DMS53 (cell line): ENCODE measurements at regions not wholly inside any gene's neighbourhood (a gene's known extent, or its start where the extent isn't known, plus 50 kb on each side); places are given as distances from the start of the nearest gene placed in this dataset.

Experiments
- DNase-seq: peaks from one replicate; lab custom pipeline; 2025; lab: John Stamatoyannopoulos, UW

DNA sequence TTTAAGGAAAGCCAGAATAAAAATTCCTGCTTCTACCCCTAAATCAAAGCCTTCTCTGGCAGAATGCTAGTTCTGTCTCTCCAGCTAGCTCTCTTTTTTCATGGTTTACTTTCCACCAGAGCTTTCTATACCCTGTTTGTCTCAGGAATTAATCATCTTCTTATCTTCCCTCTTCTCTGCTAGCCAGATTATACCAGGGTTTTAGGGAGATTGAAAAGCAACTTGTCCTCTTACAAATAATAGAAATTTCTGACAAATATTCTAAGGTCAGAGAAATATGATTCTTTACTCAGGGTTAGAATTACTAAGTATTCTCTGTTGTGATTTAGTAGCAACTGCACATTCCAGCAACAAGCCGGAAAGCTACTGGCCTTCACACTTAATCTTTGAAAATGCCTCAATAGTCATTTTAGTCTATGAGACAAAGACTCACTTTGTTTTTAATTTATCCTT, 166.4 kb downstream of the TANC2 start:
- DNase-seq = no peak

DNA sequence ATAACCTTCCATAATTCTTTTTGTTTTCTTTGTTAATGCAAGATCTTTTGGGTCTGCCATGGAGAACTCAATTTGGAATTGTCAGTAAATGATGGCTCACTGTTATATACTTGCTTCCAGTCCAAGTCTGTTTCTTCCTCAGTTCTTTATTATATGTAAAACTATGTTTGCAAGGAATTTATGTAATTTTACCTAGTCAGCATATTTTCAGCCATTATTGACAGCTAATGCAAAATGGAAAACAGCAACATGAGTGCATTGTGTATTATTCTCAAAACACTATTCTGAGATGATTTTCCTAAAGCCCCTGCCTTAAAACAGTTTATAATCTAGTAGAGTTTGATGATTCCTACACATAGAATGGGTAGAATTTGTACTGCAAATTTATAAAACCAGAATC, 167.5 kb downstream of the TANC2 start:
- DNase-seq = no peak

- no peak for DNase-seq
Observed at GRCh38 chr17:63134867-63135266, 168.8 kb downstream of the TANC2 start.

- DNase-seq = no peak
Observed at GRCh38 chr17:63136369-63137012, 170.5 kb downstream of the TANC2 start.

GRCh38 chr17:63137163-63137562, 171.1 kb downstream of the TANC2 start:
- no peak for DNase-seq

- DNase-seq = no peak
Observed at GRCh38 chr17:63138713-63139112, 172.7 kb downstream of the TANC2 start.

DNA sequence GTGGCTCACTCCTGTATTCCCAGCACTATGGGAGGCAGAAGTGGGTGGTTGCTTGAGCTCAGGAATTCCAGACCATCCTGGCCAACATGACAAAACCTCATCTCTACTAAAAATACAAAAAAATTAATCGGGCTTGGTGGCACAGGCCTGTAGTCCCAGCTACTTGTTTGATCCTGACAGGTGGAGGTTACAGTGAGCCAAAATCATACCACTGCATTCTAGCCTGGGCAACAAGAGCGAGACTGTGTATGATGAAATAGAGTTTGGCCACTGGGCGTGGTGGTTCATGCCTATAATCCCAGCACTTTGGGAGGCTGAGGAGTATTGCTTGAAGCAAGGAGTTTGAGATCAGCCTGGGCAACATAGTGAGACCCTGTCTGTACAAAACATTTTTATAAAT, 173.3 kb downstream of the TANC2 start:
- no peak for DNase-seq

GRCh38 chr17:63140255-63140654, 174.2 kb downstream of the TANC2 start:
- DNase-seq = peak; percentile 19

GRCh38 chr17:63142836-63143235, 176.8 kb downstream of the TANC2 start:
- DNase-seq = no peak

GRCh38 chr17:63150490-63150889, 184.5 kb downstream of the TANC2 start:
- DNase-seq = no peak

- no peak for DNase-seq
Observed at GRCh38 chr17:63150994-63151464, 185.0 kb downstream of the TANC2 start.

DNA sequence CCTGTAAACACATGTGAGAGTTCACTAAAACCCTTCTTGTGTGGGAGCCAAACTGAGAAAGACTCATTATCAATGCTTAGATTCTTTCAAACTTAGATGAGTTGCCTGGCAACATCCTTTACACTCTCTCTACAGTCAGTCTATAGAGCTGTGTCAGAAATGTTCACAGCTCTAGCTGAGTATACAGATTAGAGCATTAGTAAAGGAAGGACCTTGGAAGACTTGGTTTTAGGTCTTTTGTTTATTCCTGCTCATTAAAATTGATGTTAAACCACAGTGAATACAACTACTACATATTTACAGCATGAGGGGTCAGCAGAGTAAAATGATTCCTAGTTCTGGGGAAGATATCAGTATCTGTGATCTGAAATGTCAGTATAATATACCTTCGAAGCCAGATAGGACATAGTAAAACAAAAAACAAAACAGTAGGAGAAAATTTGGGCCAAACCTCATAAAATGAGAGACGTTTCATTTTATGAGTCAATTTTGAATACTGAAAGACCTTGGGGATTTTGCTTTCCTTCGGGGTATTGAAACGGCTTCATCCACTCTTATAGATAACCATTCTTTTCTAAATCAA, 186.0 kb downstream of the TANC2 start:
- DNase-seq = no peak

DNA sequence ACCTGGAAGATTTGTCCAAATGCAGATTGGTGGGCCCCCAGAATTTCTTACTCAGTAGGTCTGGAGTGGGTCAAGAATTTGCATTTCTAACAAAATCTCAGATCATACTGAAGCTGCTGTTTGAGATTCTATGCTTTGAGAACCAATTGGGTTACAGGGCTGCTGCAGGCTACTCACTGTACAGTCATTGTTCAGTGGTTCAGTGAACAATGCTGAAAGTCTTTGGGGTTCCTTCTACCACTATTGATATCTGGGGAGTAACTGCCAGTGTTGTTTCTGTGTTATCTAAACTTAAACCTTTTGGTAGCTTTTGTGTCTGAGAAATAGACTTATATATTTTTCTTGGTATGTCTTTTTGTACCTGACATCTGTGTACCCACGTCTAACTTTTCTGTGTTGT, 187.5 kb downstream of the TANC2 start:
- no peak for DNase-seq

DNA sequence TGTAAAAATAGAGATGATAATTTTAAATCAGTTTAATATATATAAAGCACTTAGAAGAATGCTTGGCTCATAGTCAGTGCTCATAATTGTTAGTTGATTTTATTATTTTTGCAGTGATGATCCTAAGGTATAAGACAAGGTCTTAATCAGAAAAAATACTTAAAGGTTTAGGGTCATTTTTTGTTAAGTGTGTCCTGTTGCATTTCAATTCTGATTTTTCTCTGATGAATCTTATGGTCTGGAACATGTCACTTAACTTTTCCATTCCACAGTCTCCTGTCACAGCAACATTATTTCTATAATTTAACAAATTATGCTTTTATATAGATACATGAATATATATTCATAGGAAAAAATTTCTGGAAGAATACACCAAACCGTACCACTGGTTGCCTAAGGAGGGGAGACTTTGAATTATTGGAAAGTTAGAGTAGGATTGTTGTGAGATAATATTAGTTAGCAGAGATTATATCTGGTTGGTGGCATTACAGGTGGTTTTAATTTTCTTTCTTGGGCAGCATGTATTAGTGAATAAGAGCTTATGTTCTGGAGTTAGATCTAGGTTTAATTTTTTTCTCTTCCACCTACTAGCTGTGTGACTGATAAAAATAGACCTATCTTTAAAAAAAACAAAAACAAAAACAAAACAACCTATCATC, 188.7 kb downstream of the TANC2 start:
- DNase-seq = no peak

DNA sequence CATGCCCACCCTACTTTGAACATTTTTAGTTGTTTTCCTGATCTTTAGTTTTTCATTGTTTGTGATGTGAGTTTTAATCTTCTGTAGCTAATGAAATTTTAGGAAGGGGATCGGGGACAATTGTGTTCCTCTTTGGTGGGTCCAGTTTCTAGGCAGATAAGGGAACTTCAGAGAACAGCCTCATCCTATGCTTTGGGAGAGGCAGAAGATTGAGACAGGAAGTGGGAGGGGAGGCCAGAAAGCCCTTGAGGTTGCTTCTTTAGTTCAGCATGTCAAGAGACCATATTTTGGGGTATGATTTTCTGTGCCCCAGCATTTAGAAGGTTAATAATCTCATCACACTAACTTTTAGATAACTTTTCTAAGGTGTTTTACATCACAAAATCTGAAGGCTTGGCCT, 191.0 kb downstream of the TANC2 start:
- no peak for DNase-seq

- no peak for DNase-seq
Observed at GRCh38 chr17:63162406-63163157, 196.5 kb downstream of the TANC2 start.

DNA sequence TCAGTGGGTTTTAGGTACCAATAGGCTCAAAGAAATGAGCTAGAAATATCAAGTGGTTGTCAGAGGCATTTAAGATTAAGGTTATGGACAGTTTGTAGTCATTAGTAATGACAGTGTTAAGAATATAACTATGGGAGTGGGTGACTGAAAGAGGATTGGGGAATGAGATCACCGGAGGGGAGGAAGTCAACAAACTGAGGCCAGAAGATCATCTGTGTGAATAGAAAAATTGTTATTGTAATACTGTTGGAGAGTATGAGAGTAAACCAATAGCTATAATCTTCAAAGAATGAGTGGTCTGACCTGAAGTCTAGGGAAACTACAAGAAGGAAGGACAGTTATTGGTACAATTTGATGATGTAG, 197.1 kb downstream of the TANC2 start:
- DNase-seq = no peak

GRCh38 chr17:63165400-63165799, 199.4 kb downstream of the TANC2 start:
- DNase-seq = no peak

GRCh38 chr17:63170795-63171194, 204.8 kb downstream of the TANC2 start:
- no peak for DNase-seq

DNA sequence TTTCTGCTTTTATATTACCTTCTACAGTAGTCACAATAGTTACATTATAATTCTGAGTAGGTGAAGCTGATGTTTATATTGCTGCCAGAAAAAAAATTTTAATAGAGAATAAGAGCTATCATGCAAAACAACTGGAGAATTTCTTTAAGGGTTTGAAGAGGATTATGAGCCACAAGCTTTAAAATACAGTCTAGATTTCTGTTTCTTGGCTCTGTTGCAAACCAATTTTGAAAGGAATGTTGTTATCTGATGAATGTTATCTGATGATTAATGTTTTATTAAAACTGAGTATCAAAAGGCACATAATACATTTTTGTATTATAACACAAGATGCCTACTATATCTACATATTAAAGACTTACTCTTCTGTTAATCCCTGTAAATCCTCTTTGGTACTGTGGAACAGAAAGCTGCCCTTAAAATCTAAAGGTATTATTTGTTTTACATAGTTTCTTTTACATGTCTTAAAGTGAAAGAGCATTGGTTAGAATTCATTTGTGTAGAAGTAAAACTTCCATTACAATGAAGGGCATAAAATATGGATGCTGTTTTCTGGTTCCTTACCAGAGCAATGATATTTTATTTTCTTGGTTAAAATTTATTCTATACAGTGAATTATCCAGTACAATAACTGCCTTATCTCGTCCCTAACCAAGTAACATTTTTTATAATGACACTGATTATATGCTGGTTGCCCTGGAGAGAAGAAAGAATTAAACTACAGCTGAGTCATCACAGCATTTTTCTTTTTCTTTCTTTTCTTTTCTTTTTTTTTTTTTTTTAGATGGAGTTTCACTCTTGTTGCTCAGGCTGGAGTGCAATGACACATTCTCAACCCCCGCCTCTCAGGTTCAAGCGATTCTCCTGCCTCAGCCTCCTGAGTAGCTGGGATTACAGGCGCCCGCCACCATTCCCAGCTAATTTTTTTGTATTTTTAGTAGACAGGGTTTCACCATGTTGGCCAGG, 205.7 kb downstream of the TANC2 start:
- DNase-seq = no peak

DNA sequence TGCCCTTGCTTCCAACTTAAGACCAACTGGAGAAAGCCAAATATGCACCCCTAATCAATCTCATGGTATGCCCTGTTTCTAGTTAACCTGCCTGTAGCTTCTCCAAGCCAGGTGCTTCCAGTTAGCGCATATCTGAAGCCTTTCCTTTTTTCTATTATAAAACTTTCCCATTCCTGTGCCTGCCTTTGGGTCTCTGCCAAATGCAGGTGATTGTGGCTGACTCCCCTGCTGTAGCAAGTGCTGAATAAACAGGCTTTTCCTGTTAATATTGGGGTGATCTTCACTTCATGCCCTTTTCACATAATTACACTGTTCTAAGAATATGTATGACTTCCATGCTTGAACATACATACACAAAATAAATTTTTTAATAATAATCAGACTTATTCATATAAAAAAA, 207.4 kb downstream of the TANC2 start:
- DNase-seq = no peak

GRCh38 chr17:63173903-63174302, 207.9 kb downstream of the TANC2 start:
- no peak for DNase-seq
